HepG2 (cell line): ENCODE measurements at regions not wholly inside any gene's neighbourhood (a gene's known extent, or its start where the extent isn't known, plus 50 kb on each side); places are given as distances from the start of the nearest gene placed in this dataset.

Experiments used
- ATAC-seq: fragments of 200-7000 bp; cut with Tn5 transposase; 3 replicates; pipeline ENCODE4 v1.9.1; 2020; ENCODE audit warnings: mild to moderate bottlenecking, moderate library complexity
- BruUV-seq: library from RNA; stranded (reverse); fragments of 400-500 nt; replicated peaks from 2 replicates; lab custom pipeline; 2021; lab: Mats Ljungman, UMichigan
- CTCF ChIA-PET: fragments of 300-600 bp; formaldehyde crosslinking; extraction: SDS; loops from one replicate; lab custom pipeline; 2021; ENCODE audit warnings: low total read pairs, inconsistent platforms, low intra/inter-chr PET ratio; lab: Yijun Ruan, JAX
- POLR2A ChIA-PET: fragments of 350-600 bp; sonication (Branson Sonifier 250); formaldehyde crosslinking; loops from one replicate; lab custom pipeline; 2020; ENCODE audit warnings: antibody characterized with exemption, inconsistent platforms; lab: Yijun Ruan, JAX
- DNase-seq: peaks from one replicate; pipeline ENCODE4 v3.0.0-alpha.2; 2015; ENCODE audit warnings: low spot score
- FAIRE-seq: peaks from 3 replicates; lab custom pipeline; 2011; peaks lifted over from hg19 to GRCh38; lab: Jason Lieb, UNC
- H2AFZ ChIP-seq: one replicate; pipeline ENCODE4 v1.6.1; 2011; ENCODE audit warnings: low read length, inconsistent platforms
- H3K27ac ChIP-seq: fragments of 300-600 bp; 3 replicates; pipeline ENCODE4 v1.8.0; 2011; ENCODE audit warnings: mixed run types, mild to moderate bottlenecking, mixed read lengths, low read length, inconsistent platforms; ENCODE audit not compliant: insufficient read depth; ENCODE audit errors: extremely low read length
- H3K27me3 ChIP-seq, 2 experiments: fragments of 200-600 bp in 1 of 2; 2 replicates in 1 of 2; 3 replicates in 1 of 2; pipeline versions ENCODE4 v1.6.0 to v1.8.0; 2011; ENCODE audit warnings: low read length in 2 of 2, mild to moderate bottlenecking in 2 of 2, moderate library complexity in 2 of 2, inconsistent platforms in 1 of 2; ENCODE audit not compliant: insufficient read depth in 2 of 2, control insufficient read depth in 1 of 2
- H3K36me3 ChIP-seq, 2 experiments: fragments of 200-600 bp in 1 of 2; replicated peaks in 1 of 2; 2 replicates in 1 of 2; 3 replicates in 1 of 2; pipeline versions ENCODE4 v1.5.1 to v1.8.0; 2011; ENCODE audit warnings: low read length in 2 of 2, inconsistent platforms in 1 of 2; ENCODE audit not compliant: insufficient read depth in 2 of 2, control insufficient read depth in 1 of 2
- H3K4me1 ChIP-seq: 2 replicates; pipeline ENCODE4 v1.5.1; 2012; ENCODE audit warnings: low read length, inconsistent platforms; ENCODE audit not compliant: insufficient read depth
- H3K4me2 ChIP-seq: 2 replicates; pipeline ENCODE4 v1.6.0; 2011; ENCODE audit warnings: low read depth, low read length, inconsistent platforms
- H3K4me3 ChIP-seq, 3 experiments: fragments of 200-600 bp in 1 of 3; sonication (generic), shearing (Covaris generic) in 1 of 3; replicated peaks in 1 of 3; 2 replicates each; pipeline ENCODE4 v1.5.1; 2011 to 2016; ENCODE audit warnings: low read length in 3 of 3, inconsistent platforms in 2 of 3, low read depth in 2 of 3, mild to moderate bottlenecking in 2 of 3, control low read depth in 1 of 3, mixed read lengths in 1 of 3; ENCODE audit not compliant: insufficient read depth in 1 of 3
- H3K79me2 ChIP-seq: one replicate; pipeline ENCODE4 v1.6.1; 2011; ENCODE audit warnings: low read length, inconsistent platforms; ENCODE audit not compliant: insufficient read depth
- H3K9ac ChIP-seq: 2 replicates; pipeline ENCODE4 v1.6.0; 2011; ENCODE audit warnings: mild to moderate bottlenecking, low read depth, low read length, inconsistent platforms; ENCODE audit not compliant: insufficient read depth
- H3K9me3 ChIP-seq: 2 replicates; pipeline ENCODE4 v1.5.1; 2012; ENCODE audit warnings: mild to moderate bottlenecking, low read length
- H4K20me1 ChIP-seq: 2 replicates; pipeline ENCODE4 v1.6.0; 2011; ENCODE audit warnings: inconsistent platforms, mild to moderate bottlenecking, low read length, moderate library complexity; ENCODE audit not compliant: insufficient read depth
- ARNT ChIP-seq: fragments of 450-650 bp; IDR thresholded peaks from 2 replicates; pipeline ENCODE4 v1.6.1; 2017
- BCL6 ChIP-seq: IDR thresholded peaks from 2 replicates; pipeline ENCODE4 v1.6.1; 2016; ENCODE audit warnings: missing genetic modification reagents, missing compliant biosample characterization
- BRF2 ChIP-seq: sonication (generic); formaldehyde crosslinking; IDR thresholded peaks from 2 replicates; pipeline ENCODE4 v1.8.1; 2022; ENCODE audit warnings: mild to moderate bottlenecking, missing genetic modification reagents
- FOSL2 ChIP-seq: sonication (generic); formaldehyde crosslinking; IDR thresholded peaks from 2 replicates; pipeline ENCODE4 v1.4.0; 2020; ENCODE audit warnings: missing genetic modification reagents
- FOXK1 ChIP-seq: sonication (generic); formaldehyde crosslinking; IDR thresholded peaks from 2 replicates; pipeline ENCODE4 v1.4.0; 2020; ENCODE audit warnings: low read depth, missing genetic modification reagents, borderline replicate concordance
- GPBP1L1 ChIP-seq: sonication (generic); formaldehyde crosslinking; IDR thresholded peaks from 2 replicates; pipeline ENCODE4 v1.5.0; 2020; ENCODE audit warnings: mild to moderate bottlenecking, missing genetic modification reagents
- JDP2 ChIP-seq: sonication (generic); formaldehyde crosslinking; IDR thresholded peaks from 2 replicates; pipeline ENCODE4 v1.8.1; 2022; ENCODE audit warnings: missing genetic modification reagents, borderline replicate concordance
- SRF ChIP-seq: IDR thresholded peaks from 2 replicates; pipeline ENCODE4 v1.6.1; 2011; ENCODE audit warnings: mild to moderate bottlenecking, low read depth, low read length, moderate library complexity
- SSRP1 ChIP-seq: IDR thresholded peaks from 2 replicates; pipeline ENCODE4 v1.6.1; 2016; ENCODE audit warnings: control low read depth
- TOE1 ChIP-seq: sonication (generic); formaldehyde crosslinking; IDR thresholded peaks from 2 replicates; pipeline ENCODE4 v1.4.0; 2020; ENCODE audit warnings: mild to moderate bottlenecking, missing genetic modification reagents
- ZNF292 ChIP-seq: sonication (generic); formaldehyde crosslinking; IDR thresholded peaks from 2 replicates; pipeline ENCODE4 v1.8.1; 2022; ENCODE audit warnings: mild to moderate bottlenecking, low read depth, missing genetic modification reagents, borderline replicate concordance
- ZNF546 ChIP-seq: sonication (generic); formaldehyde crosslinking; conservative IDR thresholded peaks from 2 replicates; pipeline ENCODE4 v1.8.1; 2023; ENCODE audit warnings: mild to moderate bottlenecking, missing genetic modification reagents
- ZNF678 ChIP-seq: sonication (generic); formaldehyde crosslinking; IDR thresholded peaks from 2 replicates; pipeline ENCODE4 v1.4.0; 2020; ENCODE audit warnings: mild to moderate bottlenecking, missing genetic modification reagents
- ZNF7 ChIP-seq: IDR thresholded peaks from 2 replicates; pipeline ENCODE4 v1.6.1; 2016; ENCODE audit warnings: missing biosample characterization, missing genetic modification reagents
- ZNF775 ChIP-seq: sonication (generic); formaldehyde crosslinking; IDR thresholded peaks from 2 replicates; pipeline ENCODE4 v1.4.0; 2020; ENCODE audit warnings: missing genetic modification reagents, mild to moderate bottlenecking, moderate library complexity, borderline replicate concordance
- WGBS: methylation state at CpG from one replicate; pipeline ENCODE4 v1.1.6; 2017; ENCODE audit warnings: low lambda C conversion rate; 5-methylcytosine and 5-hydroxymethylcytosine counted together
- in situ Hi-C: cut with HindIII; loops from 2 replicates; pipeline ENCODE4 v1.10.0; 2017; ENCODE audit warnings: low pct_unique_long_range_greater_than_20kb; ENCODE audit not compliant: extremely low pct_ligation_motif_present
- intact Hi-C: fragments of 100-400 bp; cut with micrococcal nuclease; formaldehyde crosslinking; loops from one replicate; pipeline ENCODE4 v1.10.0; 2022; ENCODE audit not compliant: unreplicated experiment

- Histone ChIP-seq H4K20me1 (no peaks in the 10 kb centered on the region), H3K4me2 (no peak overlapping the region), H3K79me2 (no peaks in the 10 kb centered on the region), H3K27me3 (no peaks in the 10 kb centered on the region), H3K36me3 (no peaks in the 10 kb centered on the region), H3K27ac (no peak overlapping the region), H2AFZ (no peak overlapping the region), H3K4me3 (no peak overlapping the region), H3K9me3 (no peaks in the 10 kb centered on the region), H3K4me1 (no peaks in the 10 kb centered on the region)
- ATAC-seq (no peak), FAIRE-seq (no peak), DNase-seq (no peak)
- POLR2A ChIA-PET = no interaction called here
- intact Hi-C loops = no loop called here
- BruUV-seq = no TSS peak
- in situ Hi-C loops = no loop called here
- 0% methylated on average over 2 of the region's 2 CpGs for WGBS
- no peak for TF ChIP-seq SSRP1 (CRISPR knock-in tag)
- TF ChIP-seq ZNF292 (CRISPR knock-in tag) = no peak
- no peak for TF ChIP-seq ZNF775
- TF ChIP-seq BRF2 (CRISPR knock-in tag) = no peak
- TF ChIP-seq JDP2 (CRISPR knock-in tag) = no peak
- no peak for TF ChIP-seq BCL6 (CRISPR knock-in tag)
- TF ChIP-seq ZNF546 (CRISPR knock-in tag) = no peak
- TF ChIP-seq ZNF678 (CRISPR knock-in tag) = no peak
- no peak for TF ChIP-seq FOXK1
- no peak for TF ChIP-seq GPBP1L1 (CRISPR knock-in tag)
- no peak for TF ChIP-seq SRF
- TF ChIP-seq ZNF7 (CRISPR knock-in tag) = no peak
- TF ChIP-seq ARNT = no peak
- TF ChIP-seq FOSL2 (CRISPR knock-in tag) = no peak
- TF ChIP-seq TOE1 (CRISPR knock-in tag) = no peak
- TF ChIP-seq, all 625 proteins: peak for 0
- no peak overlapping the region for H3K9ac ChIP-seq
- CTCF ChIA-PET = no interaction called here
Observed at GRCh38 chr6:156487877-156488276, 289.3 kb upstream of the ARID1B start.
